HG02623 (cell line): ENCODE measurements at regions not wholly inside any gene's neighbourhood (a gene's known extent, or its start where the extent isn't known, plus 50 kb on each side); places are given as distances from the start of the nearest gene placed in this dataset.

Source experiments
- ATAC-seq: cut with Tn5 transposase; IDR thresholded peaks from one replicate; pipeline ENCODE4 v1.9.1; 2021; ENCODE audit warnings: moderate library complexity; ENCODE audit not compliant: unreplicated experiment

DNA sequence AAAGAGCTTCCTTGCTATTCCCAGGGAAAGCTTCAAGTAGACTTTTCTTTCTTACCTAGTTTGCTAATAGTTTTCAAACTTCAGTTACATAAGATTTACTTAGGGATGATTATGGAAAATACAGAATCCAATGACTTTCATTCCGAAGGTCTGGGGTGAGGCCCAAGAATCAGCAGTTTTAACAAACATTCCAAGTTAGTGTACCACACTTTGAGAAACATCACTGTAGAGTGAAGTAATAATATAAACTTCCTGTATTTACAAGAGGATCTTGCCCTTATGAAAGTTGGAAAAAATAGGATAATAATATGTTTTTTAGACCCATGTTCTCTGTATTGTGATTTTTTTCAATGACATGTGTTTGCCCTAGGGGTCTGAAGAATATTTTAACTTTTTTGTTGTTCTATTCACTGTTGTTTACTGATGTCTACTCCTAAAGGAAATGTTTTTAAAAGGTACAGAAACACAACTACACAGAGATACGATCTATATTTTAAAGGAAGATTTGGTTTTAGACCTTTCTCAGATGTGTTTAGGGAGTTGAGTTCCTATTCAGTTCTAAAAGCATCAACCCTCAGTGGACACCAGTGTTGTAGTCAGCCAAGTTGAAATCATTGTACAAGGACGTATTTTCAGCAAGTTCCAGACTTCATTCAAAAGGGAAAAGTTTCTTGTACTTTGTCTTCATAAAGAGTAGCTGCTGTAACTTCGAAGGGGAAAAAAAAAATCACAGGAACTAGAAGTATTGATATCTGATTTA lies 295.8 kb upstream of the SLC7A11 start:
- no peak for ATAC-seq

DNA sequence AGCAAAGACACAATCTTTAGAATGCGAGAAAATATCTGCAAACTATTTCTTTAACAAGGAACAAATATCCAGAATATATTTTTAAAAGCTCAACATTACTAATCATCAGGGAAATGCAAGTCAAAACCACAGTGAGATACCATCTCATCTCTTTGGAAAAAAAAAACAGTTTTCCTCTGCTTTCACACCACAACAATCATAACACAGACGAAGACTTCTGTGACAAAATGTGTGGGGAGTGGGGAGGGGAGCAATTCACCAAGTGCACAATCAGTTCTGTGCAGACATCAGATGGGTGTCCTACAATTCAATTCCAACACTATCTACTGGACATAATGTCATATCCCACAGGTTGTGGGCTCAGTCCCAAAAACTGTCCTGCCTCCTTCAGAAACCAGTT lies 293.2 kb upstream of the SLC7A11 start:
- ATAC-seq: no peak

DNA sequence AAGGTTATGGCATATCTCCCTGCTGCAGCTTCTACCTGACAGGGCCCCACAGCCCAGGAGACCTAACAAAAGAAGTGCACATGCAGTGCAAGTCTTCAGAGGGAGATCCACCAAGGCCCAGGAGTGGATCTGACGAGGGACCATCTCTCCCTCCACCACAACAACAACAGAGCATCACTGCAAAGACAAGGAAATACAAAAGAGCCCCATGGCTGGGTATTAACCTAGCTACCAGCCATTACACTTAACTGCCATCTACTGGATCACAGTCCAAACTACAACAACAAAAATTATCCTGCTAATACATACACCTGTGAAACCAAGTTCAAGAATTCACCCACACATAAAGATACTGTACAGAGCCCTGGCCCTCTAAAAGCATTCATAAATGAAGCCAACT lies 280.2 kb upstream of the SLC7A11 start:
- ATAC-seq: peak; percentile 44

DNA sequence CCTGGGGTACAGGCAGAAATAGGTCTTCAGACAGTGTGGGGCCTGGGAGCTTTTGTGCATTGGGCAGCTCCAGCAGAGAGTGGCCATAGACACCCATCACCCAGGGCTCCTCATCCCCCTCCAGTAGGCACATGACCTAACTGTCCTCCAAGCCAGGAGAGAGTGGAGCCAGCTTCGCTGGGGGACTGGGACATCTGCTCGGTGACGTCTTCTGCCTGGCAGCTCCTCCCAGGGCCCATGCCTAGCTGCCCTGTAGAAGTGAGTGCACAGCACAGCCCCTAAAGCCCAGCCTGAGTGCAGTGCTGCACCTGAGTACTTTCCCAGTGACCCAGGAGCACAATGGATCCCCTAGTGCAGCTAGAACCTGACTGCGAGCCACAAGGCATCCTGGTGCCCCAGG lies 279.7 kb upstream of the SLC7A11 start:
- ATAC-seq: no peak

DNA sequence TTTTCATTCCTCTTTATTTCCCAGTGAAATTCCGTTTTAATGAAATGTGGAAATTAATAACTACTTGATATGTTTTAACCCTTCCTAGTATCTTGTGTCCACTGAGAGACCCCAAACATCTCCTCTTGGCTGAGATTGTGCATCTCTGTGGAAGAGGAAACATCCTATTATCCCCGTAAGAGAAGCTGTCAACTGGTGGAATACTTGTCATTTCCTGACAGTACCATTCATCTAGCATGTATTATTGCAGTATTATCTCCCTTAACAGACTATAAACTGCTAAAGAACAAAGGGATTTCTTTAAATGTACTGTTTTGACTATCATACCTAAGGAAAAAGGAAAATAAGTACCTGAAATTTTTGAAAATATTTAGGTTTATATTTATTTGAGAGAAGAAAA lies 277.3 kb upstream of the SLC7A11 start:
- ATAC-seq: no peak

DNA sequence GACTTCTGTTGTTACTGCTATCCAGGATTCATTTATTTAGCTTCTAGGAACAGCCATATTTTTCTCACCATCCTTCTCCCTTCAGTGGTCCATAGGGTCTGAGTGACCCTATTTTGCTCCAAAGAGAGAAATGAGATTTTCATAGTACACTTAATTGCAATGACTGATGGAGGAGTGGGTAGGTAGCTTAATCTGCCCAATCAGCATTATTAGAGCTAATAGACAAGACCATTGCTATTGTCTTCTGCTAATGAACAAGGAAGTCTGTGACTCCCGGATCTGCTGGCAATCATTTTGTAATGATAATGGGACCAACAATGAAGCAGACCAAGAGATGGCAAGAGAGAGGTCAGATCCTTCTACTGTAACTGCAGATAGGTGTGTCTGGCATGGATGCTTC lies 271.4 kb upstream of the SLC7A11 start:
- no peak for ATAC-seq

DNA sequence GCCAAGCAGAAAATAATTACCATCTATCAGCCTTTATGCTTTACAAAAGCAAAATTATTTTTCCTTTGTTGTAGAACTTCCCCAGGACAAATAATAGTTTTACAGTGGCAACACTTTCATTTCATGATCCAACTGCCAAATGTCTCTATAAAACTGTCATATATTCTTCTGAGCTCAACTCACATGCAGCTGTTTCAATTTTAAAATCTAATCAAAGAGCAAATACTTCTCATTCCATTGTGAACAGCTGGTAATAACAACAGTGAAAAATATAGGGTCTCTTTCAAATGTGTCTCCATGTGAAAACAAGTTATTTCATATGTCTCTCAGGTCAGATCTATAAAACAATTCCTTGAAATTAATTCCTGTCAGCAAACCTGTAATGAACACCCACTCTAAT lies 270.6 kb upstream of the SLC7A11 start:
- no peak for ATAC-seq

DNA sequence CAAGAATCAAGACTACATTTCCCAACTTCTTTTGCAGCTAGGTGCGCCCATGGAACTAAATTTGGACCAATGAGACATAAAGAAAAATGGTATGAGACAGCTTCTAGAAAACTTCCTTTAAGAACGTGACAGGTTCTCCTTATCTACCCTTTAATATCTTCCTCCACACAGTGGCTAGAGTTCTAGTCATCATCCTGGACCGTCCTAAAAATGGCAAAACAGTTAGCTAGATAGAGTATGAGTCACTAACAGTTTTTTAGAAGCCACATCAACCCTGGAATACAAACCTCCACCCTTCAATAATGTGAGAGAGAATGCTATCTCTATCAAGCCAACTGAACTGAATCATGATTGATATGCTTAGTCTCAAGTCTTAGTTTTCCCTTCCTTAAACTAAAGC lies 267.9 kb upstream of the SLC7A11 start:
- no peak for ATAC-seq

DNA sequence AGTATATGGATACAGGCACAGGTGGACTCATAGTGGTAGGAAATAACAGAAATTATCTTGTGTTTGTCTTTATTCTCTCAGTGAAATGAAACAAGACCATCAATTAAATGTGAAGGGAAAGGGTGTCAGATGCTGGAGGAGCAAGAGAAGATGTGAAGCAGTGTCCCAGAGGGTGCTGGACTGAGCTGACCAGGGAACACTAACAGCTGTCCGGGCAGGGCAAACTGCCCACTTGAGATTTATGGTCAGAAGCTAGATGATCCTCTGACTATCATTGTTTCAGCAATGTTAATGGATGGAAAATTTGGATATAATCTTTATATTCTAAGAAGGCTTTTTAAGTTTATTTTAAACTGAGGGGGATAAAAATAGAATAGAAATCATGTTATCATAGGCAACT lies 267.2 kb upstream of the SLC7A11 start:
- ATAC-seq: no peak

DNA sequence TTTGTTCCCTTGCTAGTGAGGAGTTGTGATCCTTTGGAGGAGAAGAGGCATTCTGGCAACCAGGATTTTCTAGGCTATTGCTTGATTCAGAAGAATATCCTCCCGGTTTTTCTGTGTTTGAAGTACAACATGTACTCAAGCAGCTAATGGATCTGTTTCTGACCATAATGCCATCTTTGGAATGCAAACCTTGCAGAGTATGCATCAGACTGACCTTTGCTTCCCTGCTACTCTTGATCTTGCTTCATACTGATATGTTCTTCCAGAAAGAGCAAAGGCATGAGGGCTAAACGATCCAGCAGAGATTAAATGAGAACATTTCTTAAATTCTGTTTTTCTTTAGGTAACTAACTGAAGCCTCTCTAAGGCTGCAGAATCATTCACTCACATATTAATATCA lies 265.4 kb upstream of the SLC7A11 start:
- ATAC-seq: no peak

DNA sequence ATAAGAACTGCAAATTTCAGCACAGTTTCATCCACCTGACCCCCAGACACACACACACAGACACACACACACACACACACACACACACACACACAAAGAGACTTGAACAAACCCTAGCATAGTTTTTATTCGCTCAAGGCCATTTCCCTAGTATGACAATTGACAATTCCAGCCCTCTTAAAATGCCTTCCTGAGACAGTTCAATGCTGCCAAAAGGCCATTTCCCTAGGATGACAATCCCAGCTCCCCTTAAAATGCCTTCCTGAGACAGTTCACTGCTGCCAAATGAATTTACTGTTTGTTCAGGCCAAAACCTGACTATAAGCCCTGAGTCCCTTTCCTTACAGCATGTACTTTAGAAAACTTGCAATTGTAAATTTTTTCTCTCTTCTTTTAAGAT lies 259.5 kb upstream of the SLC7A11 start:
- no peak for ATAC-seq

DNA sequence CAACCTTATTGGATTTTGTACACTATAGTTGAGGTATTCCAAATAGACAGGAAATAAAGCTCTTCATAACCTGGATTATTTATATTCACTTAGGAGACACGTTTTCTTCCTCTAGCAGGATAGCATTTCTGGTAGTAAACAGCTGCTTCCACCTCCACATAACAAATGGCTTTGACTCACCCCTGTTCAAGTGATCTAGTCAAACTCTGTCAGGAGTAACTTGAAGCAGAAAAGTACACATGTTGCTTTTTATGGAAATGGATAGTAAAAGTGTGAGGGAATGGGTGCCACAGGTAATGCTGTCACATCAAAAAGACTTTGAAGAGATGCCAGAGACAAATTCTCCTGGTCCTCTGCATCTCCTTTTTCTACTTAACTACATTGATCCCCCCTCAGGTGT lies 258.7 kb upstream of the SLC7A11 start:
- ATAC-seq: no peak

DNA sequence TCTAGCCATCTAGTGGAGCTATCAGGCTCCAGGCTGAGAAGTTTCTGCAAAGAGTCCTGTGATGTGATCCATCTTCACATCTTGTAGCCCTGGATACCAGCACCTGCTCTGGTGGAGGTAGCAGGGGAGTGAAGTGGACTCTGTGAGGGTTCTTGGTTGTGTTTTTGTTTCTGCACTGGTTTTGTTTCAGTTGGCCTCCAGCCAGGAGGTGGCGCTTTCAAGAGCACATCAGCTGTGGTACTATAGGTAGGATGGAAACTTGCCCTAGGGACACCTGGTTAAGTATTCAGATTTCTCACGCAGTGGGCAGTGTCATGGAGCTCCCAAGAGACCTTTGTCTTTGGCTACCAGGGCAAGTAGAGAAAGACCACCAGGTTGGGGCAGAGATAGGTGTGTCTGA lies 257.5 kb upstream of the SLC7A11 start:
- ATAC-seq: no peak

DNA sequence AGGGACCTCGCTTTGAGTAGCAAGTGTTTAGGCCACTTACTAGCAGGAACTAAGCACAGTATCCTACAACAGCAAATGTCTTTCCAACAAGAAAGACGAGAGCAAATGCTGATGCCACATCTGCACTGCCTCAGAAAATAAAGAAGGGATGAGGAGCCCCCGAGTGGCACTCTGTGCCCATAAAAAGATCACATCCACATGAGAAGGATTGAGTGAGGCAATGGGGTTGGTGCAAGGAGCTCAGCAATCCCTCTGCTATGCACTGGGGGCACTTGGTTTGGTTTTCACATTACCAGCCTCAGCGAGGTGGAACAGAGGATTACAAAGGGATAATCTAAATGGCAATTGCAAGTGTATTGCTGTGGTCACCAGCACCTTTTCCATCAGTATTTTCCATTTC lies 252.8 kb upstream of the SLC7A11 start:
- ATAC-seq: no peak

DNA sequence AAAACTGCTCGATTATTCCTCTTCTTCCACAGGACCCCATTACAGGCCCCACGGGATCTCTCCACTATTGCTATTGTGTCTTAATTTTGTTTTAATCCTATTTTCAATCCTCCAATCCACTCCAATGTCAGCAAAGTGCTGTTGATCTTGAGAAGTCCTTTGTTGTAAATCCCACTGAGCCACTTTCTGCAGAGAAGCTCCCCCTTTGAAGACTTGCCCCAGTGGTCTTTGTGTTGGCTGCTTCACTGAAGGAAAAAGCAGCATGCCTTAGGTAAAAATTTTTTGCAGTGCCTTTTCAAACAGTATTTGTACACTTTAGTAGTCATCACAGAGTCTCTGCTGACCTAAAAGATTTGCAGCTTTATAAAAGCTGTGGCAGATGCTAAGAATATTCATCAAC lies 252.0 kb upstream of the SLC7A11 start:
- no peak for ATAC-seq

DNA sequence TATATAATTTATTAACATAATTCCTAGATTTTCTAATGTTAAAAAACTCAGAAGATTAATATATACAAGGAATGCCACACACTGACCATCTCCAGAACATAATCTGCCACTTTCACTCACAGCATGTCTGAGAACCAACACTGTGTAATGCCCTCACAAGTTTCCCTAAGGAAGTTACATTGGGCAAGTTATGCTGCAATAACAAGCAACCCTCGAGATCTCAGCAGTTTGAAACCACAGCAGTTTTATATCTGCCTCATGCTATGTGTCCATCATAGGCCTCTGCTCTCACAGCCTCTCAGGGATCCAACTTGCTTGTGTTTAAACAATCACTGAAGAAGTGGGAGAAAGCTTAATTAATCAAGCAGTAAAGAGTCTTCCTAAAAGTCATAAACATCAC lies 250.0 kb upstream of the SLC7A11 start:
- ATAC-seq: no peak

DNA sequence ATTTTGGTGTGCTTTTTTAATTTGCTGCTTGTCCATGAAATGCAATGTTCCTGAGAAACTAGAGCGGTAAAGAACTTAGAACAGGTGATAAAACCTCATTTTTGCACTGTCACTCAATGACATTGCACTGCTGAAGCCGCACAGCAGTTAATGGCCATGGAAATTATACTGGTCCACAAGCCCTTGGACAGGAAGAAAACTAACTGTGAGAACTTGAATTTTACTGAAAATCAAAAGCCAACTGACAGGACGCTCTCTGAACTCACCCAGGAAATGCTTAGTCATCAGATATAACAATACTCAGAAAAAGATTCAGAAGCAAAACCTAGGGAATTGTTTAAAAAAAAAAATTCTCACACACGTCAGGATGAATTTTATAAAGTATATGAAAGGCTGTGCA lies 246.4 kb upstream of the SLC7A11 start:
- ATAC-seq: no peak

DNA sequence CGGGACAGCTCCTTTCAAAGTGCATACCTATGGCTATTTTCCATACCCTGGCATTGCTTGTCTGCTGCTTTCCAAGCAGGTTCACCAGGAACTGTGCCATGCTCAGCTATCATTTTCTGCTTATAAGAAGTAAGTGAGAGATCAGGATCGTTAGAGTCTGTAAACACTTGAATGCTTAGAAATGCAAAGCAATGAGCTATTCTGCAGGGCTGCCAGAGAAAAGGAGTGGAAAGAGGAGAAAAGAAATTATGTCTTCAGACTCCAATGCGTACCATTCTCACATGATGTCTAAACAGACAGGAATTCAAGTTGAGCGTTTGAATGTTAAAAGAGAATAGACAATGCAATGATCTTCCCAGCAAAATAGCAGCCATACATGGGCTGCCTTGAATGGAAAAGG lies 245.5 kb upstream of the SLC7A11 start:
- ATAC-seq: no peak

DNA sequence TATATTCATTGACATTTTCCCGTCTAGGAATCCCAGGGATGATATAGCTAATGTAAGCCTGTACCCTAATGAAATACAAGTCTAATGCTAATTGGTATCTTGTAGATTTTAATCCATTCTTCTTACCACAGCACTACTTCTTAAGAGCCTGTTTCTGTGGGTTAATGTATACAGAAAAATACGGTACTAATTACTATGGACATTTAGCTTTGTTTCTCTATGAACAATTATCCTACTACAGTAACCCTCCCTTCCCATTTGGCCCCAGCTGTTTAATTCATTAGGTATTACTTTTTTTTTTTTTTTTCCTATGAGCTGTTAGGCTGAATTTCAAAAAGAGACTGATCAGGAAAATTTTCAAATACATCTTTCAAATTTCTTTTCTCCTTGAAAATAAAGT lies 245.1 kb upstream of the SLC7A11 start:
- no peak for ATAC-seq

DNA sequence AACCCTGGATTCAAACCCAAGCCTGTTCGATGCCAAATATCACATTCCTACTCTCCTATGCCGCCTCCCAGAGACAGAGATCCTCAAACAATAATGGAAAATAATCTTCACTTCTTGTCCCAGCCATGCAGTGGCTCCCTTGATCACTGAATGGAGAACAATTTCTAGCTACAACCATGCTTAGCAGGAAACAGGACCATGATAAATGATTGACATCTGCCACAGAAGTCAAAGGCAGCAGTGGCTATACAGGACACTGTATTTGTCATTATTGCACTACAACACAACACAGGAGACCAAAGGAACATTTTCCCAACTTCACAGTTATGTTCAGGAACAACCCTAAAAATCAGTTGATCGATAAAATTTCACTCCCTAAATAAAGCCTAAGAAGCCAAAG lies 243.3 kb upstream of the SLC7A11 start:
- ATAC-seq: no peak

DNA sequence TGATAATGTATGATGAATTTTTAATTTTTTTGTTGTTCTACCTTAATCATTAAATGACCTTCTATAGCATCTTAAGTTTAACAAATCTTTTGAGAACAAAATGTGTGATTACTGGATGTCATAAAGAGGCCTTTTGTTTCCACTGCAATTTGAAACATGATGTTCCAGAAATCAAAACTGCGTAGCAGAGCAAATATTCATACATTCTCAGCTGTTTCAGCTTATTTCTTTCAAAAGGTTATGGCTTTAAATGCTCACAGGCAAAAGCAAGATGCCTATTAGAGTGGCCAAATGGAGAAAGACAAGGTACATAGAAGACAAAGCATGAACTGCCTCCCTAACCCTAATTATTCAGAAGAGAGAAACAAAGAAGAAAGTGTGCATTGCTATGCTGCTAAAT lies 233.0 kb upstream of the SLC7A11 start:
- ATAC-seq: no peak

DNA sequence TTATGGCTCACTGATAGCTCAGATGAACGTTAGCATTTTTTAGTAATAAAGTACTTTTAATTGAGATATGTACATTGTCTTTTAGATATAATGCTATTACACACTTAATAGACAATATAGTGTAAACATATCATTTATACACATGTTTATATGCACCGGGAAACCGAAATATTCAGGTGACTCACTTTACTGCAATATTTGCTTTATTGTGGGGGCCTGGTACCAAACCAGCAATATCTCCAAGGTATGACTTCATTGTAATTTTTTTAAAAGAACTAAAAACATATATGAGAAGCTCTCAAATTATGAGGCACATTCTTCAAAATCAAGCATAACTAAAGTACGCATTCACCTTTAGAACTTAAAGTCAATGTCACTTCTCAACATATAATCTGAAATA lies 231.2 kb upstream of the SLC7A11 start:
- no peak for ATAC-seq
